Liver (tissue), 8 donors: ENCODE measurements at regions not wholly inside any gene's neighbourhood (a gene's known extent, or its start where the extent isn't known, plus 50 kb on each side); places are given as distances from the start of the nearest gene placed in this dataset.

Source experiments
- DNase-seq: peaks from one replicate; pipeline ENCODE4 v3.0.0-alpha.2; 2017; ENCODE audit warnings: low spot score
- H3K27ac ChIP-seq, 2 donors: one replicate each; pipeline ENCODE4 v1.7.0; 2013; ENCODE audit warnings: inconsistent platforms in 2 of 2, low read length in 2 of 2, control low read depth in 1 of 2, low read depth in 1 of 2, mild to moderate bottlenecking in 1 of 2
- H3K27me3 ChIP-seq, 4 donors: one replicate each; pipeline versions ENCODE4 v1.6.1 to v1.7.0; 2013; ENCODE audit warnings: low read length in 3 of 4, inconsistent platforms in 1 of 4, mild to moderate bottlenecking in 1 of 4, moderate library complexity in 1 of 4; ENCODE audit not compliant: control insufficient read depth in 4 of 4, insufficient read depth in 4 of 4
- H3K36me3 ChIP-seq, 4 donors: one replicate each; pipeline versions ENCODE4 v1.6.1 to v1.7.0; 2013; ENCODE audit warnings: low read length in 3 of 4, mild to moderate bottlenecking in 3 of 4, low read depth in 1 of 4, moderate library complexity in 1 of 4; ENCODE audit not compliant: control insufficient read depth in 4 of 4, insufficient read depth in 3 of 4
- H3K4me1 ChIP-seq, 4 donors: one replicate each; pipeline versions ENCODE4 v1.6.1 to v1.7.0; 2013; ENCODE audit warnings: low read length in 3 of 4, mild to moderate bottlenecking in 3 of 4, moderate library complexity in 1 of 4; ENCODE audit not compliant: control insufficient read depth in 4 of 4, insufficient read depth in 4 of 4
- H3K4me3 ChIP-seq, 3 donors: one replicate each; pipeline versions ENCODE4 v1.6.1 to v1.7.0; 2013; ENCODE audit warnings: low read length in 3 of 3, control low read depth in 1 of 3, low read depth in 1 of 3, mild to moderate bottlenecking in 1 of 3
- H3K9ac ChIP-seq, 2 donors: one replicate each; pipeline ENCODE4 v1.7.0; 2013; ENCODE audit warnings: low read length in 2 of 2, mild to moderate bottlenecking in 2 of 2, moderate library complexity in 2 of 2, control low read depth in 1 of 2, low read depth in 1 of 2
- H3K9me3 ChIP-seq, 4 donors: one replicate each; pipeline versions ENCODE4 v1.6.1 to v1.7.0; 2013; ENCODE audit warnings: low read length in 3 of 4; ENCODE audit not compliant: control insufficient read depth in 4 of 4
- ATF3 ChIP-seq: IDR thresholded peaks from 2 replicates; pipeline ENCODE4 v1.6.1; 2016; ENCODE audit warnings: antibody characterized with exemption
- CTCF ChIP-seq: fragments of 150-350 bp; IDR thresholded peaks from 2 replicates; pipeline ENCODE4 v1.5.1; 2017; ENCODE audit warnings: improper control_type of control experiment, low read depth, low read length; ENCODE audit not compliant: missing input control
- FOXA2 ChIP-seq: IDR thresholded peaks from 2 replicates; pipeline ENCODE4 v1.6.1; 2016; ENCODE audit warnings: antibody characterized with exemption
- GABPA ChIP-seq, 2 donors: IDR thresholded peaks in 1 of 2; conservative IDR thresholded peaks in 1 of 2; 2 replicates each; pipeline ENCODE4 v1.6.1; 2016; ENCODE audit warnings: antibody characterized with exemption in 2 of 2, mild to moderate bottlenecking in 1 of 2, moderate library complexity in 1 of 2
- HNF4G ChIP-seq: IDR thresholded peaks from 2 replicates; pipeline ENCODE4 v1.6.1; 2016; ENCODE audit warnings: antibody characterized with exemption
- NR2F2 ChIP-seq: IDR thresholded peaks from 2 replicates; pipeline ENCODE4 v1.6.1; 2016; ENCODE audit warnings: antibody characterized with exemption
- RAD21 ChIP-seq, 2 donors: IDR thresholded peaks; 2 replicates each; pipeline ENCODE4 v1.6.1; 2016; ENCODE audit warnings: antibody characterized with exemption in 2 of 2, mild to moderate bottlenecking in 2 of 2
- RXRA ChIP-seq, 2 donors: IDR thresholded peaks; 2 replicates each; pipeline ENCODE4 v1.6.1; 2017 to 2018; ENCODE audit warnings: antibody characterized with exemption in 2 of 2, mild to moderate bottlenecking in 1 of 2
- SP1 ChIP-seq: IDR thresholded peaks from 2 replicates; pipeline ENCODE4 v1.6.1; 2018; ENCODE audit warnings: antibody characterized with exemption, mild to moderate bottlenecking
- TAF1 ChIP-seq: conservative IDR thresholded peaks from 2 replicates; pipeline ENCODE4 v1.6.1; 2016; ENCODE audit warnings: antibody characterized with exemption, mild to moderate bottlenecking
- YY1 ChIP-seq: IDR thresholded peaks from 2 replicates; pipeline ENCODE4 v1.6.1; 2016; ENCODE audit warnings: antibody characterized with exemption, mild to moderate bottlenecking
- ZBTB33 ChIP-seq: IDR thresholded peaks from 2 replicates; pipeline ENCODE4 v1.6.1; 2016; ENCODE audit warnings: antibody characterized with exemption
- WGBS: extraction: QIAGEN DNeasy Blood & Tissue Kit; methylation state at CpG from one replicate; pipeline ENCODE4 v1.1.7; 2013; 5-methylcytosine and 5-hydroxymethylcytosine counted together
- TF ChIP-seq, protein P1 (sequence below): IDR thresholded peaks from 2 replicates; pipeline ENCODE4 v1.6.1; 2016; ENCODE audit warnings: antibody characterized with exemption
- TF ChIP-seq, protein P2 (sequence below): IDR thresholded peaks from 2 replicates; pipeline ENCODE4 v1.6.1; 2016; ENCODE audit warnings: antibody characterized with exemption, mild to moderate bottlenecking
- donor health status: healthy.
- donor health status: healthy.
- donor health status: healthy.
- donor health status: healthy.
- donor health status: healthy.

- 83% methylated on average over 6 of the region's 6 CpGs for WGBS
- TF ChIP-seq HNF4G (no peak), FOXA2 (no peak), NR2F2 (no peak), SP1 (no peak), RAD21 (IDR thresholded peaks at IDR 0.05) (no peak), RXRA (IDR thresholded peaks at IDR 0.05) (no peak), ZBTB33 (no peak), TAF1 (no peak), GABPA (IDR thresholded peaks at IDR 0.05 in 1 of 2, conservative IDR thresholded peaks at IDR 0.05 in 1 of 2) (no peak)
- TF ChIP-seq, protein P1, sequence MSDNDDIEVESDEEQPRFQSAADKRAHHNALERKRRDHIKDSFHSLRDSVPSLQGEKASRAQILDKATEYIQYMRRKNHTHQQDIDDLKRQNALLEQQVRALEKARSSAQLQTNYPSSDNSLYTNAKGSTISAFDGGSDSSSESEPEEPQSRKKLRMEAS: no peak
- H3K9ac ChIP-seq: no peak overlapping the region
- DNase-seq: no peak
- H3K27me3 ChIP-seq: no peaks in the 10 kb centered on the region
- H3K4me1 ChIP-seq: no peaks in the 10 kb centered on the region
- no peaks in the 10 kb centered on the region for H3K36me3 ChIP-seq
- H3K4me3 ChIP-seq: no peak overlapping the region
- H3K9me3 ChIP-seq: no peaks in the 10 kb centered on the region
- no peak overlapping the region for H3K27ac ChIP-seq
These were observed 283.3 kb downstream of the PTTG2 start for GRCh38 chr4:38243388-38244053.

- no peak for TF ChIP-seq CTCF
- TF ChIP-seq, protein P1: no peak
- no peak for TF ChIP-seq NR2F2
- TF ChIP-seq, protein P2, sequence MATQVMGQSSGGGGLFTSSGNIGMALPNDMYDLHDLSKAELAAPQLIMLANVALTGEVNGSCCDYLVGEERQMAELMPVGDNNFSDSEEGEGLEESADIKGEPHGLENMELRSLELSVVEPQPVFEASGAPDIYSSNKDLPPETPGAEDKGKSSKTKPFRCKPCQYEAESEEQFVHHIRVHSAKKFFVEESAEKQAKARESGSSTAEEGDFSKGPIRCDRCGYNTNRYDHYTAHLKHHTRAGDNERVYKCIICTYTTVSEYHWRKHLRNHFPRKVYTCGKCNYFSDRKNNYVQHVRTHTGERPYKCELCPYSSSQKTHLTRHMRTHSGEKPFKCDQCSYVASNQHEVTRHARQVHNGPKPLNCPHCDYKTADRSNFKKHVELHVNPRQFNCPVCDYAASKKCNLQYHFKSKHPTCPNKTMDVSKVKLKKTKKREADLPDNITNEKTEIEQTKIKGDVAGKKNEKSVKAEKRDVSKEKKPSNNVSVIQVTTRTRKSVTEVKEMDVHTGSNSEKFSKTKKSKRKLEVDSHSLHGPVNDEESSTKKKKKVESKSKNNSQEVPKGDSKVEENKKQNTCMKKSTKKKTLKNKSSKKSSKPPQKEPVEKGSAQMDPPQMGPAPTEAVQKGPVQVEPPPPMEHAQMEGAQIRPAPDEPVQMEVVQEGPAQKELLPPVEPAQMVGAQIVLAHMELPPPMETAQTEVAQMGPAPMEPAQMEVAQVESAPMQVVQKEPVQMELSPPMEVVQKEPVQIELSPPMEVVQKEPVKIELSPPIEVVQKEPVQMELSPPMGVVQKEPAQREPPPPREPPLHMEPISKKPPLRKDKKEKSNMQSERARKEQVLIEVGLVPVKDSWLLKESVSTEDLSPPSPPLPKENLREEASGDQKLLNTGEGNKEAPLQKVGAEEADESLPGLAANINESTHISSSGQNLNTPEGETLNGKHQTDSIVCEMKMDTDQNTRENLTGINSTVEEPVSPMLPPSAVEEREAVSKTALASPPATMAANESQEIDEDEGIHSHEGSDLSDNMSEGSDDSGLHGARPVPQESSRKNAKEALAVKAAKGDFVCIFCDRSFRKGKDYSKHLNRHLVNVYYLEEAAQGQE: no peak
- no peak for TF ChIP-seq HNF4G
- no peak for TF ChIP-seq RXRA (IDR thresholded peaks at IDR 0.05)
- TF ChIP-seq YY1: no peak
- no peak for TF ChIP-seq RAD21 (IDR thresholded peaks at IDR 0.05)
- TF ChIP-seq ATF3: no peak
These were observed 294.6 kb downstream of the PTTG2 start for GRCh38 chr4:38254825-38255224.

More at GRCh38 chr4:38254825-38255224, 294.6 kb downstream of the PTTG2 start:
- H3K4me3 ChIP-seq: no peak overlapping the region
- no peak overlapping the region for H3K9ac ChIP-seq
- no peak overlapping the region for H3K27ac ChIP-seq
- DNase-seq: no peak
- WGBS: 99% methylated on average over 1 of the region's 1 CpG
- H3K4me1 ChIP-seq: no peaks in the 10 kb centered on the region
- no peaks in the 10 kb centered on the region for H3K27me3 ChIP-seq
- H3K36me3 ChIP-seq: no peaks in the 10 kb centered on the region
- H3K9me3 ChIP-seq: peaks cover 2 to 5% (median 3%) of the 10 kb centered on the region in 4 donors
